HG02970 (cell line): ENCODE measurements at regions not wholly inside any gene's neighbourhood (a gene's known extent, or its start where the extent isn't known, plus 50 kb on each side); places are given as distances from the start of the nearest gene placed in this dataset.

ENCODE experiments used
- ATAC-seq: cut with Tn5 transposase; IDR thresholded peaks from one replicate; pipeline ENCODE4 v1.9.1; 2021; ENCODE audit warnings: mild to moderate bottlenecking, moderate library complexity, moderate number of reproducible peaks; ENCODE audit not compliant: unreplicated experiment, low FRiP score

- ATAC-seq: no peak
Measured at GRCh38 chr5:125715216-125715615, 708.0 kb upstream of the GRAMD2B start.

GRCh38 chr5:125717209-125717608, 706.0 kb upstream of the GRAMD2B start:
- ATAC-seq: no peak

- no peak for ATAC-seq
Measured at GRCh38 chr5:125719681-125720347, 703.4 kb upstream of the GRAMD2B start.

GRCh38 chr5:125720348-125720685, 702.9 kb upstream of the GRAMD2B start:
- no peak for ATAC-seq

- ATAC-seq: no peak
Measured at GRCh38 chr5:125720721-125721120, 702.5 kb upstream of the GRAMD2B start.

GRCh38 chr5:125722550-125722949, 700.7 kb upstream of the GRAMD2B start:
- no peak for ATAC-seq

GRCh38 chr5:125725691-125726090, 697.5 kb upstream of the GRAMD2B start:
- no peak for ATAC-seq

- no peak for ATAC-seq
Measured at GRCh38 chr5:125743939-125744338, 679.3 kb upstream of the GRAMD2B start.

GRCh38 chr5:125746917-125747316, 676.3 kb upstream of the GRAMD2B start:
- ATAC-seq: no peak

- no peak for ATAC-seq
Measured at GRCh38 chr5:125750147-125750860, 672.9 kb upstream of the GRAMD2B start.

- no peak for ATAC-seq
Measured at GRCh38 chr5:125750861-125751186, 672.4 kb upstream of the GRAMD2B start.

GRCh38 chr5:125756456-125756855, 666.8 kb upstream of the GRAMD2B start:
- no peak for ATAC-seq

GRCh38 chr5:125766706-125767105, 656.5 kb upstream of the GRAMD2B start:
- no peak for ATAC-seq

GRCh38 chr5:125775896-125776295, 647.3 kb upstream of the GRAMD2B start:
- no peak for ATAC-seq

- ATAC-seq: no peak
Measured at GRCh38 chr5:125776656-125777139, 646.5 kb upstream of the GRAMD2B start.

- ATAC-seq: no peak
Measured at GRCh38 chr5:125778791-125779190, 644.4 kb upstream of the GRAMD2B start.

- no peak for ATAC-seq
Measured at GRCh38 chr5:125785407-125785806, 637.8 kb upstream of the GRAMD2B start.

GRCh38 chr5:125786021-125786420, 637.2 kb upstream of the GRAMD2B start:
- ATAC-seq: no peak

GRCh38 chr5:125793470-125793869, 629.7 kb upstream of the GRAMD2B start:
- no peak for ATAC-seq

GRCh38 chr5:125794922-125795321, 628.3 kb upstream of the GRAMD2B start:
- no peak for ATAC-seq

- ATAC-seq: no peak
Measured at GRCh38 chr5:125798307-125798706, 624.9 kb upstream of the GRAMD2B start.

- ATAC-seq: no peak
Measured at GRCh38 chr5:125812651-125813050, 610.6 kb upstream of the GRAMD2B start.
